VCaP (cell line): ENCODE measurements at regions not wholly inside any gene's neighbourhood (a gene's known extent, or its start where the extent isn't known, plus 50 kb on each side); places are given as distances from the start of the nearest gene placed in this dataset.

Source experiments
- H3K27ac ChIP-seq: fragments of 450-650 bp; 2 replicates; pipeline ENCODE4 v1.5.1; 2017
- CTCF ChIP-seq: fragments of 450-650 bp; conservative IDR thresholded peaks from 2 replicates; pipeline ENCODE4 v1.5.1; 2017; ENCODE audit warnings: mild to moderate bottlenecking, moderate library complexity

DNA sequence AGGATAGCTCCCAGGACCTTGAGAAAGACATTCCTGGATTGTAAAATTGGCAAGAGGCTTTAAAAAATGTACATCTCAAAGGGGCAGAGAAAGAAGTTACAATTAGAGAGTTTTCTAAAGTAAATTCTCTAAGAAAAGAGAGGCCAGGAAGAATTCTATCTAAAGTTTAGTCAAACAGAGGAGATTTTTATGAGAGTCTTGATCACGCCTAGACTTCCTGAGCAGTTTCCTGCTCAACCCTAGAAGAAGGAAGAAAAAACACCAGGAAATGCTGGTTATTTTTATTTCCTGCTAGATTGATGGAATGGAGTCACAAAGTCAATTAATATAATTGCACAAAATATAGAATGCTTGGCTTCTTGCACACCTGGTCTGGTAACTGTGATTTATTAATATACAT lies 269.1 kb downstream of the PCDH20 start:
- no peak for TF ChIP-seq CTCF

DNA sequence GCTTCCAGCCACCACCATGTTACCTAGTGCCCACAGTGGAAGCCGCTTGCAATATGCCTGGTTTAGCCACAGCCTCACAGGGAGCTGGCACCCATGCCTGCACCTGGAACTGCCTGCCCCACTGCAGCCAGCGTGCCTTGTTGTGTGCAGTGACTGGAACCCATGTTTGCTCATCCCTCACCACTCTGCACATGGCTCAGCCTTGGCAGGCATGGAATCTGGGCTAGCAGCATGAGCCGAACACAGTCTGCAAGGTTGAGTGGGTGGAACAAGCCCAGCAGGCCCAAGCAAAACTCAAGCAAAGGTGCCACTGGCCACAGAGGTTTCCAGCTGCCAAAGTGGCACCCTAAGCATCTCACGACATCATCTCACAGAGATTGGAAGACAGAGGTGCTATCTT lies 269.5 kb downstream of the PCDH20 start:
- TF ChIP-seq CTCF = no peak
- no peak overlapping the region for H3K27ac ChIP-seq

More for the DNA sequence above, 269.1 kb downstream of the PCDH20 start:
- H3K27ac ChIP-seq = no peak overlapping the region

DNA sequence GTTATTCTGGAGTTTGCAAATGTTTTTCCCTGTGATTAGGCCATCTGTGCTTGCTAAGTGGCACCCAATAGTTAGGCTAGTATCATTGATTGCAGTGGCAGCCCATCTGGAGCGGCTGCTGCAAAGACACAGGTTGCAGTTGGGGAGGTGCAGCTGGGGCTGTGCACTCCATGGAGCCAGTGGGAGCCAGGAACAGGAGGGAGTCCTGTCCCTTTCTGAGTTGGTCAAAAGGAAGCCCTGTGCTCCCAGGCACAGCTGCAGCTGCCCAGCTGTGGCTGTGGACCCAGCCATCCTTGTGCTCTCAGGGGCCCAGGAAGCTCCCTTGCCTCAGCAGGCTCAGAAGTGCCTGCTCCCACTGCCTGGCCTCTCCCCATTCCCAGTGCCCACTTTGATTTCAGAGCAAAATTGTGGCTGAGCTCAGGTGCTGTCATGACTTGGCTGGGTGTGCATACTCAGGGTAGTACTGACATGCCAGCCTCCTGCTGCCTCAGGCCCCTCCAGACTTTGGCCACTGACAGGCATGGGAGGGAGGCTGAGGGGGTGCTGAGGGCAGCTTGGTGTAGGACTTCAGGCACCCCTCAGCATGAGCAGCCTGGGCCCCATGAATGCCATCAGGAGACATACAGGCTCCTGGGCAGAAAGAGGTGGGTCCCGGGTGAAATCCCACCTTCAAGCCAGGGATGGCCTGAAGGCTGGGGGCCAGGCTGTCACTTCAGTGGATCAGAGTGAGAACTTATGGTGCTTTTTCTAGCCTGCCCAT lies 270.6 kb downstream of the PCDH20 start:
- no peak for TF ChIP-seq CTCF
- H3K27ac ChIP-seq = no peak overlapping the region

DNA sequence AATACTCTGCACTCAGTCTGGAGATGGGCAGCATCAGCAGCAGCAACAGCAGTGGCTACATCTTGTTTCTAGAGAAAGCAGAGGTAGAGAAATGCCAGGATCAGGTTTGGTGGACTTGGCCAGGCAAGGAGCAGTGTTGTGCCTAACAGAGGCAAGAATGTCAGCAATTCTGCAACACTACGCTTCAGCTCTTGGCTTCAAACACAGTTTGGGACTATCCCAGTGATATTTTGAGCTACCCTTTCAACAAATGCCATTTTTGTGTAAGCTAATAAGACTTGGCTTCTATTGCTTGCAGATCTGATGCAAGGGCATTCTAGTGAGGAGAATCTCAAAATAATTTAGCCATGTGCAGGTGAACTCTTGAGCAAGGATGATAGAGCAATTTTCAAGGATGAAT lies 271.3 kb downstream of the PCDH20 start:
- no peak for TF ChIP-seq CTCF
- no peak overlapping the region for H3K27ac ChIP-seq

DNA sequence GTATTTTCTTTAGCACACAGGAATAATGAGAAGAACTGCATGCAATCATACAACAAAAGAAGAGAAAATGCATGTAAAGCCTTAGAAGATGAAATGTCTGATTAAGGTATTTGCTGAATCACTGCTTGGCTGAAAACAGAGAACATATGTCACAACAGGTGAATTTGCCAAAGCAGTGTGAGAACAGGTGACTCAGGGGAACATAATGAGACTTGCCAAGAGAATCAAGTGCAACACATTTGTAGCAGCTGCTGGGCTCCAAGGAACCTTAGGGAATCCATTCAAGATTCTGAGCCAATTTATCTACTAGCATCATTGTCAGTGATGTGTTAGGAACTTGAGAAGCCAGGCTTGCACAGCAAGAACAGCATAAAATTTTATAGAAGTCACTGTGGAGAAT lies 273.1 kb downstream of the PCDH20 start:
- TF ChIP-seq CTCF = no peak
- H3K27ac ChIP-seq = no peak overlapping the region

DNA sequence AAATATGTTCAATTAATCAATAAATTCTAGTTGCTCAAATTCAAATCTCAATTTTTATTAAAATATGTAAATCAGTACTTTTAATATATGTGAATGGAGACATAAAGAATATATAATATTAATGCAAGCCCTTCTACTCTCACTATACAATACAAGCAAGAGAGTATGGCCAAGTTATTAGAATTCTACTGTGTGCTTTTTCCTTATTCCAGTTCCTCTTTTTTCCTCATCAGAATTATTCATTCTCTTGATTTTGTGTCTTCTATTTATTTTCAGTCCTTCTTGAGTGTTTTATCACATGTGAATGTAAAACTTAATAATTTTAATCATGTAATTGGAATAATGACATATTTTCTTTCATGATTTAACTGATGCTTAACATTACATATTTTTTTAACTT lies 276.8 kb downstream of the PCDH20 start:
- no peak overlapping the region for H3K27ac ChIP-seq
- TF ChIP-seq CTCF = no peak

GRCh38 chr13:61136515-61136914 lies 279.1 kb downstream of the PCDH20 start:
- no peak overlapping the region for H3K27ac ChIP-seq
- no peak for TF ChIP-seq CTCF
